Memory B cell (primary cell): ENCODE measurements at regions not wholly inside any gene's neighbourhood (a gene's known extent, or its start where the extent isn't known, plus 50 kb on each side); places are given as distances from the start of the nearest gene placed in this dataset.
A peak's percentile ranks its signal among the peaks of the same experiment; 100 is the strongest.

Source experiments
- ATAC-seq: fragments of 150-1000 bp; cut with Tn5 transposase; 2 replicates; pipeline ENCODE4 v1.10.0; 2021; ENCODE audit warnings: low read depth, mild to moderate bottlenecking, moderate library complexity
- DNase-seq, 2 donors: peaks; one replicate each; pipeline ENCODE4 v3.0.0; 2022; ENCODE audit warnings: low spot score in 2 of 2
- H3K27ac Mint-ChIP-seq: one replicate; pipeline ENCODE4 v1.8.0; 2022; ENCODE audit warnings: mild to moderate bottlenecking, moderate library complexity, mixed read lengths
- H3K27me3 Mint-ChIP-seq: one replicate; pipeline ENCODE4 v1.8.0; 2022; ENCODE audit warnings: mixed read lengths
- H3K36me3 Mint-ChIP-seq: one replicate; pipeline ENCODE4 v1.8.0; 2022; ENCODE audit warnings: mild to moderate bottlenecking, mixed read lengths
- H3K4me1 Mint-ChIP-seq: one replicate; pipeline ENCODE4 v1.8.0; 2022; ENCODE audit warnings: mixed read lengths
- H3K4me3 Mint-ChIP-seq: one replicate; pipeline ENCODE4 v1.8.0; 2022; ENCODE audit warnings: mild to moderate bottlenecking, moderate library complexity, mixed read lengths
- H3K9me3 Mint-ChIP-seq: one replicate; pipeline ENCODE4 v1.8.0; 2022; ENCODE audit warnings: mixed read lengths

DNA sequence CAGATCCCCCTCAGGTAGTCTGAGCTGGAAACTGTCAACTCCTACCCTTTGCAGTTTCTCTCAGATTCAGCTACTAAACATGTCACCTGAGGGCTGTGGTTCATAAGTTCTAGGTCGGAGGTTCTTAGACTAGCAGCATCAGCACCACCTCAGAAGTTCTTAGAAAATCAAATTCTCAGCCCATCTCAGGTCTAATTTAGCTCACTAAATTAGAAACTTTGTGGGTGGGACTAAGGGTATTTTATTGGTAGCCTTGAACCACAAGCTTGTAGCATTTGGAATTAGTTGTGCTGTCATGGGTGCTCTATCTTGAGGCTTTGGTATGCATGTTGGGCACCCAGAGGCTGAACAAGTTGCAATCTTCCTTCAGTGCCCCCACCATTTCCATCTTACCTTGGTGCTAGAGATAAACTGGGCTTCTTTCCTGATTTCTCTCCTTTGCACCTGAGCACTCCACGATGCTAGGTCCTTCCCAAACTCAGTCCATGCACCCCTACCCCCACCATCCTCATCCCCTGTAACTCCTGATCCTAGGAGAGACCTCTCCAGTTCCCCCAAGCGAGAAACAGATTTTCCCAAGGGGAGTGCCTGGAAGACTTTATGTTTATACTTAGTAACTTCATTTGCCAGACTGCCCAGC, 54.2 kb downstream of the S1PR1 start:
- peaks cover 3% of the 10 kb centered on the region for H3K36me3 Mint-ChIP-seq
- no peaks in the 10 kb centered on the region for H3K9me3 Mint-ChIP-seq
- H3K27ac Mint-ChIP-seq: peak overlapping the region; percentile 31
- ATAC-seq (no peak), DNase-seq (no peak)
- H3K4me1 Mint-ChIP-seq: peaks cover 31% of the 10 kb centered on the region
- no peaks in the 10 kb centered on the region for H3K27me3 Mint-ChIP-seq
- no peak overlapping the region for H3K4me3 Mint-ChIP-seq

DNA sequence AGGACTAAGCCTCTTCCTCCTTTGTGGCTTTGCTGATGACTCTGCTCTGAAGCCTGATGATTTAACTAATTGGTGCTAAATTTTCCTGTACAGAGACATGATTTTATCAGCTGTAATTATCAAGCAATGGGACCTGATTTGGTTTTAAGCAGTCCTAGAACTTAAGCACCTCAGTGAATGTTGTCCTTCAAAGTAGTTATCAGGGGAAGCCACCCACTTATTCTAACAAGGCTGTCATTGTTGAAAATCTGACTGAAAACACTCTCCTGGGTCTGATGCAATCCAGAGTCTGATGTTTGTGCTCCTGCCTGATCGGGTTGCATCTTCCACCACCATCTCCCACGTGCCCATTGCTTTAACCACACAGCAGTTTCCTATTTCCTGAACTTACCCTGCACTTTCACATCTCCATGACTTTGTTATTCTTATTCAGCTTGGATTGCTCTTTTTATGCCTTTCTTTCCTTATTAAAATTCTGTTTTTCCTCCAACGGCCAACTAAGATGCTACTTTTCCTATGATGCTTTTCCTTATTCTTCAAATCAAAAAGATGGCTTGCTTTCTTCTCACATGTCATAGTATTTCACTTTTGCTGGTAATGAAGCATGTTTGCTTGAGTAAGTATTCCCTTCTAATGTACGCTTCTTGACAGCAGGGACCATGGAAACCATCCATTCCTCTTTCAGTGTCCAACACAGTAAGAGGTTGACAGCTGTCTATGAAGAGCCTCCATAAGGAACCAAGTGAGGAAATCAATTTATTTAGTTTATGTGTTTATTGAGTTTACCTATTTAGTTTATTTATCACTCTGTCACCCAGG, 55.0 kb downstream of the S1PR1 start:
- H3K9me3 Mint-ChIP-seq: no peaks in the 10 kb centered on the region
- H3K36me3 Mint-ChIP-seq: peaks cover 6% of the 10 kb centered on the region
- no peak overlapping the region for H3K27ac Mint-ChIP-seq
- H3K4me3 Mint-ChIP-seq: no peak overlapping the region
- DNase-seq (no peak), ATAC-seq (no peak)
- H3K27me3 Mint-ChIP-seq: no peaks in the 10 kb centered on the region
- peaks cover 31% of the 10 kb centered on the region for H3K4me1 Mint-ChIP-seq

- no peak overlapping the region for H3K4me3 Mint-ChIP-seq
- peaks cover 27% of the 10 kb centered on the region for H3K4me1 Mint-ChIP-seq
- H3K36me3 Mint-ChIP-seq: peaks cover 17% of the 10 kb centered on the region
- no peaks in the 10 kb centered on the region for H3K9me3 Mint-ChIP-seq
- H3K27me3 Mint-ChIP-seq: no peaks in the 10 kb centered on the region
- DNase-seq: no peak
- ATAC-seq: peak; percentile 56
- H3K27ac Mint-ChIP-seq: peak overlapping the region; percentile 66
These were observed 56.7 kb downstream of the S1PR1 start for GRCh38 chr1:101293461-101294051.

GRCh38 chr1:101295209-101295608, 58.4 kb downstream of the S1PR1 start:
- H3K27ac Mint-ChIP-seq: no peak overlapping the region
- no peak for DNase-seq

GRCh38 chr1:101298663-101299062, 61.8 kb downstream of the S1PR1 start:
- peaks cover 33% of the 10 kb centered on the region for H3K36me3 Mint-ChIP-seq
- DNase-seq (no peak), ATAC-seq (no peak)
- no peaks in the 10 kb centered on the region for H3K27me3 Mint-ChIP-seq
- no peaks in the 10 kb centered on the region for H3K9me3 Mint-ChIP-seq
- no peak overlapping the region for H3K4me3 Mint-ChIP-seq
- H3K27ac Mint-ChIP-seq: no peak overlapping the region
- peaks cover 6% of the 10 kb centered on the region for H3K4me1 Mint-ChIP-seq

More at GRCh38 chr1:101295209-101295608, 58.4 kb downstream of the S1PR1 start:
- peaks cover 24% of the 10 kb centered on the region for H3K4me1 Mint-ChIP-seq
- no peaks in the 10 kb centered on the region for H3K27me3 Mint-ChIP-seq
- no peak for ATAC-seq
- no peak overlapping the region for H3K4me3 Mint-ChIP-seq
- peaks cover 23% of the 10 kb centered on the region for H3K36me3 Mint-ChIP-seq
- H3K9me3 Mint-ChIP-seq: no peaks in the 10 kb centered on the region

- Mint-ChIP-seq H3K27me3 (no peaks in the 10 kb centered on the region), H3K4me1 (peaks cover 3% of the 10 kb centered on the region), H3K4me3 (no peak overlapping the region), H3K36me3 (peaks cover 33% of the 10 kb centered on the region), H3K27ac (no peak overlapping the region), H3K9me3 (no peaks in the 10 kb centered on the region)
- DNase-seq: no peak
- ATAC-seq: no peak
These were observed 62.3 kb downstream of the S1PR1 start for GRCh38 chr1:101299141-101299540.

- DNase-seq (no peak), ATAC-seq (no peak)
- no peak overlapping the region for H3K4me3 Mint-ChIP-seq
- no peaks in the 10 kb centered on the region for H3K9me3 Mint-ChIP-seq
- no peaks in the 10 kb centered on the region for H3K27me3 Mint-ChIP-seq
- peaks cover 3% of the 10 kb centered on the region for H3K4me1 Mint-ChIP-seq
- H3K27ac Mint-ChIP-seq: peak overlapping the region; percentile 11
- H3K36me3 Mint-ChIP-seq: peaks cover 33% of the 10 kb centered on the region
These were observed 62.9 kb downstream of the S1PR1 start for GRCh38 chr1:101299710-101300109.

DNA sequence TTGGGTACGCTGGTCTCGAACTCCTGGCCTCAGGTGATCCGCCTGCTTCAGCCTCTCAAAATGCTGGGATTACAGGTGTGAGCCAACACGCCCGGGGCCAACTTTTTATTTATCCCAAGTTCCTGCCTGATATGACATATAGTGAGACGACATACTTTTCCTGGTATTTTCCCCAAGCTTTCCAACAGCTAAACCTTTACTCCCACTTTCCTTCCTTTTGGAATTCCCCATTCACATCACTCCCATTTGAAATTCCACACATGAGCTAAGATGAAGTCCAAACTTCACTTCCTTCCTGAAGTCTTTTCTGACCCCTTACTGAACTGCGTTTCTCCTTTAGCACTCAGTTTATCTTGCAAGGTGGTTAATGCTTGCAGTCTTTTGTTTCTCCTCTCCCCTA, 64.1 kb downstream of the S1PR1 start:
- H3K4me3 Mint-ChIP-seq: no peak overlapping the region
- no peaks in the 10 kb centered on the region for H3K9me3 Mint-ChIP-seq
- ATAC-seq (no peak), DNase-seq (no peak)
- H3K27me3 Mint-ChIP-seq: no peaks in the 10 kb centered on the region
- H3K4me1 Mint-ChIP-seq: peaks cover 5% of the 10 kb centered on the region
- H3K36me3 Mint-ChIP-seq: peaks cover 40% of the 10 kb centered on the region
- H3K27ac Mint-ChIP-seq: no peak overlapping the region

DNA sequence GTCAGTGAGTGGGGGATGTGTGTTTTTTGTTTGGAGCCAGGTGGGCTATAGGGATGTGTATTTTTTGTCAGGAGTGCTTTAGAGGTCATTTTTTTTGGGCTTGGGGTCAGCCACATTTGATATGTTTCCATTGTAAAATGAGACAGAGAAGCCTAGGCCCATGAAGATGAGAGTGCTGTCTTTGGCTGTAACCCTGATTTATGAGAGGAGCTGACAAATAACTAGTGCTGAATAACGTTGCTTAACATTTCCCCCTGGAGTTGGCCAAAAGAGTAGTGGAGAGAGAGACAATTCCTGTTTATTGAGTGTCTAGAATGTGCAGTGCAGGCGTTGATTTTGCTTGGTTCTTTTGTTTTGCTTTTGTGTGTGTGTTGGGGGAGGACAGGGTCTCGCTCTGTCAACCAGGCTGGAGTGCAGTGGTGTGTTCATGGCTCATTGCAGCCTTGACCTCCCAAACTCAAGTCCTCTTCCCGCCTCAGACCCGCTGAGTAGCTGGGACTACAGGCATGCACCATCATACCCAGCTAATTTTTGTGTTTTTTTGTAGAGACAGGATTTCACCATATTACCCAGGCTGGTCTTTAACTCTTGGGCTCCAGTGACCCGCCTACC, 64.7 kb downstream of the S1PR1 start:
- DNase-seq (no peak), ATAC-seq (no peak)
- Mint-ChIP-seq H3K4me1 (peaks cover 5% of the 10 kb centered on the region), H3K4me3 (no peak overlapping the region), H3K9me3 (no peaks in the 10 kb centered on the region), H3K27ac (no peak overlapping the region), H3K36me3 (peaks cover 40% of the 10 kb centered on the region), H3K27me3 (no peaks in the 10 kb centered on the region)

DNA sequence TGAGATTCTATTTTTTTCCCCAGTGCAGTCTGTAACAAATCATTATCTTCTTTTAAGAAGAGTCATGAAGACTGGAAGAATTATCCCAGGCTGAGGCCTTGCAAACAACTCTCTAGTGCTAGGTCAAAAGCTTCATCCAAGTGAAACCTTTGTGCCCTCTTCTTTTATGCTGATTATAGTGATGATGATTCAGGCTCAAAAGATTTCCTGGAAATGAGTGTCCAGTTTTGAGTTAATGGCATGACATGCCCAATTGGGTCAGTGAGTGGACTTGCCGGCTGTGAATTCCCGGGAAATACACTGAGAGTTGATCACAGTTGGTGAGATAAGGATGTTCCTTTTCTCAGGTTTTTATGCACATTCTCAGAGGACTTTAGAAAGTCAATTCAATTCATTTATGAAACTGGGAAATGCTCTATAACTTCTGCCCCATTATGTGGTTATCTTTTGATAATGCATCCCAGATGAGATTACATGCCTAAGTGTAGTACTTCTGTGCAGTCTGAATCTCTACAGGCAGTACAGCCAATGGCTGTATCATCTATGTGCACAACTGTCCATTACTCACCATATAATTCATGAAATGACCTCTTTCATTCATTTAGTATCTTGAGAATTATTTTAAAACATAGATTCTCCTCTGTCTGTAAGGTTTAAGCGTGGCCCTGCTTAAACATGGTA, 66.2 kb downstream of the S1PR1 start:
- Mint-ChIP-seq H3K4me3 (no peak overlapping the region), H3K36me3 (peaks cover 40% of the 10 kb centered on the region), H3K9me3 (no peaks in the 10 kb centered on the region), H3K27ac (no peak overlapping the region), H3K4me1 (peaks cover 14% of the 10 kb centered on the region), H3K27me3 (no peaks in the 10 kb centered on the region)
- no peak for DNase-seq
- no peak for ATAC-seq

GRCh38 chr1:101307985-101308689, 71.3 kb downstream of the S1PR1 start:
- no peaks in the 10 kb centered on the region for H3K9me3 Mint-ChIP-seq
- ATAC-seq (no peak), DNase-seq (no peak)
- no peaks in the 10 kb centered on the region for H3K27me3 Mint-ChIP-seq
- peaks cover 50% of the 10 kb centered on the region for H3K4me1 Mint-ChIP-seq
- peak overlapping the region; percentile 89 for H3K4me3 Mint-ChIP-seq
- peak overlapping the region; percentile 90 for H3K27ac Mint-ChIP-seq
- H3K36me3 Mint-ChIP-seq: peaks cover 20% of the 10 kb centered on the region

GRCh38 chr1:101308935-101309333, 72.1 kb downstream of the S1PR1 start:
- Mint-ChIP-seq H3K27ac (peak overlapping the region; percentile 90), H3K9me3 (no peaks in the 10 kb centered on the region), H3K27me3 (no peaks in the 10 kb centered on the region), H3K36me3 (peaks cover 20% of the 10 kb centered on the region), H3K4me3 (peak overlapping the region; percentile 89), H3K4me1 (peaks cover 54% of the 10 kb centered on the region)
- ATAC-seq (peak; percentile 51), DNase-seq (no peak)
